ENCODE measurements at regions not wholly inside any gene's neighbourhood (a gene's known extent, or its start where the extent isn't known, plus 50 kb on each side); places are given as distances from the start of the nearest gene placed in this dataset.

GRCh38 chr12:42008996-42009395, 135.7 kb downstream of the GXYLT1 start:
- TF ChIP-seq CTCF (IDR thresholded peaks at IDR 0.05) (no peak), ZFX (IDR thresholded peaks at IDR 0.05; ENCODE audit: borderline replicate concordance) (no peak)
